ENCODE measurements at regions not wholly inside any gene's neighbourhood (a gene's known extent, or its start where the extent isn't known, plus 50 kb on each side); places are given as distances from the start of the nearest gene placed in this dataset.
A peak's percentile ranks its signal among the peaks of the same experiment; 100 is the strongest.

- no peak overlapping the region for H3K4me3 ChIP-seq (ENCODE audit: low read length)
- H3K9me3 ChIP-seq (ENCODE audit: control insufficient read depth, low read depth, low read length): no peaks in the 10 kb centered on the region
- H3K36me3 ChIP-seq (ENCODE audit: control insufficient read depth, insufficient read depth, low read length): no peaks in the 10 kb centered on the region
- H3K27ac ChIP-seq (ENCODE audit: low read length): no peak overlapping the region
- no peaks in the 10 kb centered on the region for H3K27me3 ChIP-seq (ENCODE audit: control insufficient read depth, insufficient read depth, low read length)
- no peaks in the 10 kb centered on the region for H3K4me1 ChIP-seq (ENCODE audit: control insufficient read depth, insufficient read depth, low read length)
- DNase-seq: no peak
- no CpG with 5 or more reads among the region's 1 CpG for WGBS (ENCODE audit: insufficient coverage, low lambda C conversion rate)
Measured at GRCh38 chr6:163985040-163985439, 570.5 kb downstream of the QKI start.

GRCh38 chr6:163984124-163984936 lies 569.8 kb downstream of the QKI start:
- Histone ChIP-seq H3K4me3 (ENCODE audit: low read length) (no peak overlapping the region), H3K36me3 (ENCODE audit: control insufficient read depth, insufficient read depth, low read length) (no peaks in the 10 kb centered on the region), H3K27ac (ENCODE audit: low read length) (no peak overlapping the region), H3K4me1 (ENCODE audit: control insufficient read depth, insufficient read depth, low read length) (no peaks in the 10 kb centered on the region), H3K9me3 (ENCODE audit: control insufficient read depth, low read depth, low read length) (no peaks in the 10 kb centered on the region), H3K27me3 (ENCODE audit: control insufficient read depth, insufficient read depth, low read length) (no peaks in the 10 kb centered on the region)
- 40% methylated on average over 1 of the region's 9 CpGs for WGBS (ENCODE audit: insufficient coverage, low lambda C conversion rate)
- DNase-seq: no peak

- WGBS (ENCODE audit: insufficient coverage, low lambda C conversion rate): no CpG with 5 or more reads among the region's 10 CpGs
- Histone ChIP-seq H3K27me3 (ENCODE audit: control insufficient read depth, insufficient read depth, low read length) (no peaks in the 10 kb centered on the region), H3K9me3 (ENCODE audit: control insufficient read depth, low read depth, low read length) (no peaks in the 10 kb centered on the region), H3K4me3 (ENCODE audit: low read length) (no peak overlapping the region), H3K4me1 (ENCODE audit: control insufficient read depth, insufficient read depth, low read length) (no peaks in the 10 kb centered on the region), H3K36me3 (ENCODE audit: control insufficient read depth, insufficient read depth, low read length) (no peaks in the 10 kb centered on the region), H3K27ac (ENCODE audit: low read length) (no peak overlapping the region)
- DNase-seq: no peak
Measured at GRCh38 chr6:163983679-163984078, 569.2 kb downstream of the QKI start.

- no CpG with 5 or more reads among the region's 2 CpGs for WGBS (ENCODE audit: insufficient coverage, low lambda C conversion rate)
Measured at GRCh38 chr6:163974322-163974721, 559.8 kb downstream of the QKI start.

GRCh38 chr6:163971841-163972838 lies 557.6 kb downstream of the QKI start:
- peaks cover 6% of the 10 kb centered on the region for H3K9me3 ChIP-seq (ENCODE audit: control insufficient read depth, low read depth, low read length)
- no peak for DNase-seq
- no peaks in the 10 kb centered on the region for H3K4me1 ChIP-seq (ENCODE audit: control insufficient read depth, insufficient read depth, low read length)
- no peak overlapping the region for H3K4me3 ChIP-seq (ENCODE audit: low read length)
- H3K27me3 ChIP-seq (ENCODE audit: control insufficient read depth, insufficient read depth, low read length): peaks cover 5% of the 10 kb centered on the region
- no peak overlapping the region for H3K27ac ChIP-seq (ENCODE audit: low read length)
- WGBS (ENCODE audit: insufficient coverage, low lambda C conversion rate): 100% methylated on average over 2 of the region's 59 CpGs
- no peaks in the 10 kb centered on the region for H3K36me3 ChIP-seq (ENCODE audit: control insufficient read depth, insufficient read depth, low read length)

More at GRCh38 chr6:163974322-163974721, 559.8 kb downstream of the QKI start:
- Histone ChIP-seq H3K27me3 (ENCODE audit: control insufficient read depth, insufficient read depth, low read length) (peaks cover 5% of the 10 kb centered on the region), H3K36me3 (ENCODE audit: control insufficient read depth, insufficient read depth, low read length) (no peaks in the 10 kb centered on the region), H3K4me1 (ENCODE audit: control insufficient read depth, insufficient read depth, low read length) (no peaks in the 10 kb centered on the region), H3K4me3 (ENCODE audit: low read length) (no peak overlapping the region), H3K9me3 (ENCODE audit: control insufficient read depth, low read depth, low read length) (peaks cover 6% of the 10 kb centered on the region), H3K27ac (ENCODE audit: low read length) (no peak overlapping the region)
- DNase-seq: no peak

- H3K9me3 ChIP-seq (ENCODE audit: control insufficient read depth, low read depth, low read length): peaks cover 6% of the 10 kb centered on the region
- no peak for DNase-seq
- no peak overlapping the region for H3K27ac ChIP-seq (ENCODE audit: low read length)
- no peaks in the 10 kb centered on the region for H3K4me1 ChIP-seq (ENCODE audit: control insufficient read depth, insufficient read depth, low read length)
- H3K36me3 ChIP-seq (ENCODE audit: control insufficient read depth, insufficient read depth, low read length): no peaks in the 10 kb centered on the region
- WGBS (ENCODE audit: insufficient coverage, low lambda C conversion rate): no CpG with 5 or more reads among the region's 13 CpGs
- no peak overlapping the region for H3K4me3 ChIP-seq (ENCODE audit: low read length)
- peaks cover 5% of the 10 kb centered on the region for H3K27me3 ChIP-seq (ENCODE audit: control insufficient read depth, insufficient read depth, low read length)
Measured at GRCh38 chr6:163970846-163971564, 556.5 kb downstream of the QKI start.

GRCh38 chr6:163965426-163966348 lies 551.2 kb downstream of the QKI start:
- WGBS (ENCODE audit: insufficient coverage, low lambda C conversion rate): 50% methylated on average over 1 of the region's 14 CpGs
- H3K27ac ChIP-seq (ENCODE audit: low read length): no peak overlapping the region

GRCh38 chr6:163964789-163965188 lies 550.3 kb downstream of the QKI start:
- no peak for DNase-seq
- no peak overlapping the region for H3K4me3 ChIP-seq (ENCODE audit: low read length)
- H3K36me3 ChIP-seq (ENCODE audit: control insufficient read depth, insufficient read depth, low read length): no peaks in the 10 kb centered on the region
- no peaks in the 10 kb centered on the region for H3K9me3 ChIP-seq (ENCODE audit: control insufficient read depth, low read depth, low read length)
- 60% methylated on average over 2 of the region's 6 CpGs for WGBS (ENCODE audit: insufficient coverage, low lambda C conversion rate)
- no peak overlapping the region for H3K27ac ChIP-seq (ENCODE audit: low read length)
- no peaks in the 10 kb centered on the region for H3K27me3 ChIP-seq (ENCODE audit: control insufficient read depth, insufficient read depth, low read length)
- no peaks in the 10 kb centered on the region for H3K4me1 ChIP-seq (ENCODE audit: control insufficient read depth, insufficient read depth, low read length)

More at GRCh38 chr6:163965426-163966348, 551.2 kb downstream of the QKI start:
- Histone ChIP-seq H3K9me3 (ENCODE audit: control insufficient read depth, low read depth, low read length) (no peaks in the 10 kb centered on the region), H3K4me1 (ENCODE audit: control insufficient read depth, insufficient read depth, low read length) (no peaks in the 10 kb centered on the region), H3K36me3 (ENCODE audit: control insufficient read depth, insufficient read depth, low read length) (no peaks in the 10 kb centered on the region), H3K27me3 (ENCODE audit: control insufficient read depth, insufficient read depth, low read length) (no peaks in the 10 kb centered on the region), H3K4me3 (ENCODE audit: low read length) (no peak overlapping the region)
- peak; percentile 18 to 56 for DNase-seq

GRCh38 chr6:163963205-163964120 lies 548.9 kb downstream of the QKI start:
- no peaks in the 10 kb centered on the region for H3K27me3 ChIP-seq (ENCODE audit: control insufficient read depth, insufficient read depth, low read length)
- H3K36me3 ChIP-seq (ENCODE audit: control insufficient read depth, insufficient read depth, low read length): no peaks in the 10 kb centered on the region
- no peak overlapping the region for H3K27ac ChIP-seq (ENCODE audit: low read length)
- DNase-seq: no peak
- no peak overlapping the region for H3K4me3 ChIP-seq (ENCODE audit: low read length)
- WGBS (ENCODE audit: insufficient coverage, low lambda C conversion rate): 100% methylated on average over 1 of the region's 23 CpGs
- H3K4me1 ChIP-seq (ENCODE audit: control insufficient read depth, insufficient read depth, low read length): no peaks in the 10 kb centered on the region
- H3K9me3 ChIP-seq (ENCODE audit: control insufficient read depth, low read depth, low read length): no peaks in the 10 kb centered on the region
